ENCODE measurements at regions not wholly inside any gene's neighbourhood (a gene's known extent, or its start where the extent isn't known, plus 50 kb on each side); places are given as distances from the start of the nearest gene placed in this dataset.

GRCh38 chr5:104297076-104297475 is 734.5 kb upstream of the NUDT12 start:
- Mint-ChIP-seq H3K4me3 (ENCODE audit: unreplicated experiment) (no peak overlapping the region), H3K4me1 (ENCODE audit: insufficient read depth, unreplicated experiment) (no peaks in the 10 kb centered on the region), H3K27me3 (ENCODE audit: insufficient read depth, unreplicated experiment) (no peaks in the 10 kb centered on the region), H3K36me3 (ENCODE audit: insufficient read depth, unreplicated experiment) (no peaks in the 10 kb centered on the region), H3K27ac (ENCODE audit: low read depth, unreplicated experiment) (no peak overlapping the region), H3K9me3 (ENCODE audit: unreplicated experiment) (no peaks in the 10 kb centered on the region)
- ChIA-PET POLR2A (no interaction called here), CTCF (no interaction called here)
- DNase-seq (ENCODE audit: unreplicated experiment) = no peak
- intact Hi-C loops (cut with micrococcal nuclease) = no loop called here
- BruUV-seq (replicated peaks) = no TSS peak
- TF ChIP-seq, protein P1, sequence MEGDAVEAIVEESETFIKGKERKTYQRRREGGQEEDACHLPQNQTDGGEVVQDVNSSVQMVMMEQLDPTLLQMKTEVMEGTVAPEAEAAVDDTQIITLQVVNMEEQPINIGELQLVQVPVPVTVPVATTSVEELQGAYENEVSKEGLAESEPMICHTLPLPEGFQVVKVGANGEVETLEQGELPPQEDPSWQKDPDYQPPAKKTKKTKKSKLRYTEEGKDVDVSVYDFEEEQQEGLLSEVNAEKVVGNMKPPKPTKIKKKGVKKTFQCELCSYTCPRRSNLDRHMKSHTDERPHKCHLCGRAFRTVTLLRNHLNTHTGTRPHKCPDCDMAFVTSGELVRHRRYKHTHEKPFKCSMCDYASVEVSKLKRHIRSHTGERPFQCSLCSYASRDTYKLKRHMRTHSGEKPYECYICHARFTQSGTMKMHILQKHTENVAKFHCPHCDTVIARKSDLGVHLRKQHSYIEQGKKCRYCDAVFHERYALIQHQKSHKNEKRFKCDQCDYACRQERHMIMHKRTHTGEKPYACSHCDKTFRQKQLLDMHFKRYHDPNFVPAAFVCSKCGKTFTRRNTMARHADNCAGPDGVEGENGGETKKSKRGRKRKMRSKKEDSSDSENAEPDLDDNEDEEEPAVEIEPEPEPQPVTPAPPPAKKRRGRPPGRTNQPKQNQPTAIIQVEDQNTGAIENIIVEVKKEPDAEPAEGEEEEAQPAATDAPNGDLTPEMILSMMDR (IDR thresholded peaks at IDR 0.05; ENCODE audit: unreplicated experiment) = no peak

GRCh38 chr5:104295991-104296390 is 733.4 kb upstream of the NUDT12 start:
- no peak for DNase-seq (ENCODE audit: unreplicated experiment)
- intact Hi-C loops (cut with micrococcal nuclease) = no loop called here
- POLR2A ChIA-PET = interaction anchor here (0.5 to 0.6 kb wide), 2 partner anchors 30 to 33 kb away, joined by 3 to 4 read pairs; no protein-coding TSS in a partner anchor
- H3K4me3 Mint-ChIP-seq (ENCODE audit: unreplicated experiment) = no peak overlapping the region
- CTCF ChIA-PET = interaction anchor here (0.6 kb wide), 1 partner anchor 1205 kb away, joined by 3 read pairs; no protein-coding TSS in a partner anchor
- H3K9me3 Mint-ChIP-seq (ENCODE audit: unreplicated experiment) = no peaks in the 10 kb centered on the region
- TF ChIP-seq, protein P1 (IDR thresholded peaks at IDR 0.05; ENCODE audit: unreplicated experiment) = no peak
- no peaks in the 10 kb centered on the region for H3K36me3 Mint-ChIP-seq (ENCODE audit: insufficient read depth, unreplicated experiment)
- no TSS peak for BruUV-seq (replicated peaks)
- H3K4me1 Mint-ChIP-seq (ENCODE audit: insufficient read depth, unreplicated experiment) = no peaks in the 10 kb centered on the region
- no peaks in the 10 kb centered on the region for H3K27me3 Mint-ChIP-seq (ENCODE audit: insufficient read depth, unreplicated experiment)
- H3K27ac Mint-ChIP-seq (ENCODE audit: low read depth, unreplicated experiment) = no peak overlapping the region

DNA sequence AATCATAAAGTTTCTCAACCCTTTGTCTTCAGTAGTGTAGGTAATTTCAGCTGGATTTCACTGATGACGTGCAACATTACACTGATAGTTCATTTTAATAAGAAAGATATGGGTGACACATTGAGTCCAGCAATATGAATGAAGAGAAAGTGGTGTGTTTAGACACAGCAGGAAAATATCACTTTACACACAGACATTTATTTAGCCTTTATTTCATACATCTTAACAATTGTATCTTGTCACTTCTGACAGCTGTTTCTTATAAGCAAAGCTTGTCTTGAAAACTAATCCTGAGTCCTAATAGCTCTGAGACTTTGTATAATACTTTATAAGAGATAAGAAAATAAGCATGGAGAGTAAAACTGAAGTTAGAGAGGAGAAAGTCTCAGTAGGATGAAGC is 720.5 kb upstream of the NUDT12 start:
- Mint-ChIP-seq H3K4me1 (ENCODE audit: insufficient read depth, unreplicated experiment) (no peaks in the 10 kb centered on the region), H3K4me3 (ENCODE audit: unreplicated experiment) (no peak overlapping the region), H3K27ac (ENCODE audit: low read depth, unreplicated experiment) (no peak overlapping the region), H3K36me3 (ENCODE audit: insufficient read depth, unreplicated experiment) (no peaks in the 10 kb centered on the region), H3K27me3 (ENCODE audit: insufficient read depth, unreplicated experiment) (no peaks in the 10 kb centered on the region), H3K9me3 (ENCODE audit: unreplicated experiment) (no peaks in the 10 kb centered on the region)
- TF ChIP-seq, protein P1 (IDR thresholded peaks at IDR 0.05; ENCODE audit: unreplicated experiment) = no peak
- ChIA-PET CTCF (no interaction called here), POLR2A (no interaction called here)
- intact Hi-C loops (cut with micrococcal nuclease) = no loop called here
- BruUV-seq (replicated peaks) = no TSS peak
- no peak for DNase-seq (ENCODE audit: unreplicated experiment)

DNA sequence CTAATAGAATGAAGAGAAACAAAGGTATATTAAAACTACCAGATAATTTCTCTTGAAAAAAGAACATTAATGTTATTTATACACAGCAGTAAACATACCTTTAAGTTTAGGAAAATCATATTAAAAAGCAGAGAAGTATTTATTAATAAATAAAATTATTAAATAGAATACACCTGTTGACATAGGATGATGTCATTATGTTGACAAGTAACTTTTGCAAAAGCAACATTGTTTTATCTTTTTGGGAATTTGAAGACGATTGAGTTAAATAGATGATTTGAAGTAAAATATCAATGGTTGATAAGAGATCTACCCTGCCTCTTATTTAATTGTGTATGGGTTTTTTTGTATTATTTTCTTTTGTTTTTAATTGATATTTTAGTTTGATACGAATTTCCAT is 711.1 kb upstream of the NUDT12 start:
- POLR2A ChIA-PET = no interaction called here

More for the DNA sequence above, 711.1 kb upstream of the NUDT12 start:
- Mint-ChIP-seq H3K4me3 (ENCODE audit: unreplicated experiment) (no peak overlapping the region), H3K27ac (ENCODE audit: low read depth, unreplicated experiment) (no peak overlapping the region), H3K36me3 (ENCODE audit: insufficient read depth, unreplicated experiment) (no peaks in the 10 kb centered on the region), H3K27me3 (ENCODE audit: insufficient read depth, unreplicated experiment) (no peaks in the 10 kb centered on the region), H3K9me3 (ENCODE audit: unreplicated experiment) (no peaks in the 10 kb centered on the region), H3K4me1 (ENCODE audit: insufficient read depth, unreplicated experiment) (no peaks in the 10 kb centered on the region)
- TF ChIP-seq, protein P1 (IDR thresholded peaks at IDR 0.05; ENCODE audit: unreplicated experiment) = no peak
- intact Hi-C loops (cut with micrococcal nuclease) = no loop called here
- BruUV-seq (replicated peaks) = no TSS peak
- CTCF ChIA-PET = no interaction called here
- no peak for DNase-seq (ENCODE audit: unreplicated experiment)

Measured in MCF 10A (cell line).